B cell (primary cell): ENCODE measurements at regions not wholly inside any gene's neighbourhood (a gene's known extent, or its start where the extent isn't known, plus 50 kb on each side); places are given as distances from the start of the nearest gene placed in this dataset.

Experiments used
- ATAC-seq: fragments of 200-7000 bp; cut with Tn5 transposase; one replicate; pipeline ENCODE4 v1.10.0; 2021; ENCODE audit warnings: low read depth, mild to moderate bottlenecking, moderate number of reproducible peaks, moderate library complexity
- CTCF ChIA-PET: fragments of 350-600 bp; sonication (Branson Sonifier 250); formaldehyde crosslinking; loops from one replicate; lab custom pipeline; 2021; ENCODE audit warnings: antibody characterized with exemption, inconsistent platforms; lab: Charles Lee
- POLR2A ChIA-PET: fragments of 350-600 bp; sonication (Branson Sonifier 250); formaldehyde crosslinking; loops from one replicate; lab custom pipeline; 2021; ENCODE audit warnings: antibody characterized with exemption; lab: Charles Lee
- DNase-seq: peaks from one replicate; pipeline ENCODE4 v3.0.0; 2013
- H2AFZ ChIP-seq: 2 replicates; pipeline ENCODE4 v1.6.1; 2012; ENCODE audit warnings: mild to moderate bottlenecking, low read depth, low read length; ENCODE audit not compliant: insufficient read depth, poor library complexity, severe bottlenecking
- H3K27ac ChIP-seq, 2 donors: 1 replicate in 1 of 2; 2 replicates in 1 of 2; pipeline ENCODE4 v1.5.1; 2012 to 2013; ENCODE audit warnings: low read length in 2 of 2, mild to moderate bottlenecking in 2 of 2, moderate library complexity in 1 of 2
- H3K27me3 ChIP-seq, 4 experiments: fragments of 200-600 bp in 1 of 4; sonication (generic) in 1 of 4; replicated peaks in 1 of 4; 1 replicate in 2 of 4; 2 replicates in 2 of 4; pipeline versions ENCODE4 v1.6.1 to v1.7.0; 2013 to 2016; ENCODE audit warnings: low read length in 3 of 4, mild to moderate bottlenecking in 2 of 4, mixed read lengths in 1 of 4, moderate library complexity in 1 of 4; ENCODE audit not compliant: insufficient read depth in 4 of 4, control insufficient read depth in 3 of 4; ENCODE audit errors: control extremely low read depth in 1 of 4
- H3K36me3 ChIP-seq, 2 experiments: replicated peaks in 1 of 2; 1 replicate in 1 of 2; 2 replicates in 1 of 2; pipeline versions ENCODE4 v1.6.1 to v1.7.1; 2013; ENCODE audit warnings: low read length in 1 of 2; ENCODE audit not compliant: insufficient read depth in 2 of 2, control insufficient read depth in 1 of 2; ENCODE audit errors: control extremely low read depth in 1 of 2, extremely low read depth in 1 of 2
- H3K4me1 ChIP-seq, 2 donors: fragments of 200-600 bp in 1 of 2; sonication (generic) in 1 of 2; 1 replicate in 1 of 2; 2 replicates in 1 of 2; pipeline versions ENCODE4 v1.5.1 to v1.6.1; 2013 to 2017; ENCODE audit warnings: low read length in 2 of 2; ENCODE audit not compliant: control insufficient read depth in 2 of 2, insufficient read depth in 2 of 2
- H3K4me2 ChIP-seq: replicated peaks from 2 replicates; pipeline ENCODE3; 2012; ENCODE audit warnings: mild to moderate bottlenecking, low read depth, low read length; ENCODE audit not compliant: poor library complexity, severe bottlenecking
- H3K4me3 ChIP-seq, 5 experiments: fragments of 200-600 bp in 1 of 5; sonication (generic) in 1 of 5; 1 replicate in 3 of 5; 2 replicates in 2 of 5; pipeline versions ENCODE4 v1.5.1 to v1.7.0; 2011 to 2016; ENCODE audit warnings: low read length in 4 of 5, mild to moderate bottlenecking in 4 of 5, low read depth in 2 of 5, control low read depth in 1 of 5, moderate library complexity in 1 of 5; ENCODE audit not compliant: insufficient read depth in 1 of 5; ENCODE audit errors: control extremely low read depth in 1 of 5, extremely low read depth in 1 of 5
- H3K79me2 ChIP-seq: fragments of 200-600 bp; sonication (generic); one replicate; pipeline ENCODE4 v1.6.0; 2016; ENCODE audit warnings: low read length; ENCODE audit not compliant: control insufficient read depth, insufficient read depth
- H3K9ac ChIP-seq: fragments of 200-600 bp; sonication (generic); 2 replicates; pipeline ENCODE4 v1.6.1; 2017; ENCODE audit warnings: mild to moderate bottlenecking, low read length, moderate library complexity
- H3K9me3 ChIP-seq, 3 donors: one replicate each; pipeline versions ENCODE4 v1.6.1 to v1.7.1; 2013; ENCODE audit warnings: low read length in 2 of 3; ENCODE audit not compliant: control insufficient read depth in 2 of 3, insufficient read depth in 1 of 3; ENCODE audit errors: control extremely low read depth in 1 of 3
- H4K20me1 ChIP-seq: 2 replicates; pipeline ENCODE4 v1.6.0; 2012; ENCODE audit warnings: mild to moderate bottlenecking, low read length; ENCODE audit not compliant: insufficient read depth, control insufficient read depth, poor library complexity, severe bottlenecking
- H3K27ac Mint-ChIP-seq: one replicate; pipeline ENCODE4 v1.8.0; 2021; ENCODE audit warnings: mixed read lengths
- H3K27me3 Mint-ChIP-seq: one replicate; pipeline ENCODE4 v1.8.0; 2021; ENCODE audit warnings: mixed read lengths
- H3K4me1 Mint-ChIP-seq: one replicate; pipeline ENCODE4 v1.8.0; 2021; ENCODE audit warnings: mixed read lengths
- H3K4me3 Mint-ChIP-seq: one replicate; pipeline ENCODE4 v1.8.0; 2021; ENCODE audit warnings: mixed read lengths
- H3K9me3 Mint-ChIP-seq: one replicate; pipeline ENCODE4 v1.8.0; 2022; ENCODE audit warnings: mixed read lengths; ENCODE audit not compliant: insufficient read depth
- CTCF ChIP-seq: fragments of 200-600 bp; IDR thresholded peaks from one replicate; pipeline ENCODE4 v1.8.0; 2022; ENCODE audit warnings: antibody characterized with exemption, mild to moderate bottlenecking
- EZH2 ChIP-seq: IDR thresholded peaks from 2 replicates; pipeline ENCODE4 v1.6.1; 2012; ENCODE audit warnings: borderline replicate concordance, low read depth, mild to moderate bottlenecking, moderate library complexity, low read length; ENCODE audit not compliant: insufficient read depth, poor library complexity, severe bottlenecking
- WGBS: methylation state at CpG from one replicate; pipeline ENCODE4 v1.1.5; 2013; ENCODE audit warnings: missing lambda C conversion rate; ENCODE audit not compliant: insufficient coverage; 5-methylcytosine and 5-hydroxymethylcytosine counted together
- intact Hi-C: fragments of 100-400 bp; cut with micrococcal nuclease; formaldehyde crosslinking; loops from one replicate; pipeline ENCODE4 v1.10.0; 2022

DNA sequence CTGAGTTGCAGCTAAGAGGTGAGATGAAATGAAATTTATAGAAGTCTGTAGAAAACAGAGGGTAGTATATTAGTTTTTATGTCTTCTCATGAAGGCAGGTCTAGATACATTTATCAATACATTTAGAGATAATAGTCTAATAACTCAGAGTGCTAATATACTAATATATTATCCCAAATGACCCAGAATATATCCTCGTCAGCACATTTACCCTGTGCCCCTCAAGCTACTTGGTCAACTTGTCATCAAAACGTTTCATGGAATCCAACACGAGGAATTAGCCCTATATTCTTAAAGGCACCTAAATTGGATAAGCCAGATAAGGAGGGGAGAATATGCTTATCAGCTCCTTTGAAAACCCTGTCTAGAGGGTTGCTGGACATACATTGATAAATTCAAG, 415.1 kb upstream of the LRRTM1 start:
- no peaks in the 10 kb centered on the region for H3K27me3 Mint-ChIP-seq
- Histone ChIP-seq H4K20me1 (no peaks in the 10 kb centered on the region), H3K27ac (no peak overlapping the region), H3K9me3 (peaks cover 0 to 4% (median 1%) of the 10 kb centered on the region in 3 donors), H2AFZ (no peak overlapping the region), H3K36me3 (no peaks in the 10 kb centered on the region), H3K9ac (no peak overlapping the region), H3K4me1 (no peaks in the 10 kb centered on the region), H3K27me3 (no peaks in the 10 kb centered on the region), H3K4me2 (no peak overlapping the region), H3K4me3 (no peak overlapping the region), H3K79me2 (no peaks in the 10 kb centered on the region)
- intact Hi-C loops: no loop called here
- WGBS: no CpG with 5 or more reads among the region's 3 CpGs
- no peak overlapping the region for H3K27ac Mint-ChIP-seq
- POLR2A ChIA-PET: no interaction called here
- ATAC-seq (no peak), DNase-seq (no peak)
- TF ChIP-seq EZH2 (no peak), CTCF (no peak)
- no peaks in the 10 kb centered on the region for H3K4me1 Mint-ChIP-seq
- no peak overlapping the region for H3K4me3 Mint-ChIP-seq
- peaks cover 5% of the 10 kb centered on the region for H3K9me3 Mint-ChIP-seq
- CTCF ChIA-PET: no interaction called here

GRCh38 chr2:80715433-80715832, 410.9 kb upstream of the LRRTM1 start:
- Mint-ChIP-seq H3K27me3 (no peaks in the 10 kb centered on the region), H3K4me3 (no peak overlapping the region), H3K4me1 (no peaks in the 10 kb centered on the region), H3K9me3 (no peaks in the 10 kb centered on the region), H3K27ac (no peak overlapping the region)
- no peak overlapping the region for H3K9ac ChIP-seq
- no peak overlapping the region for H2AFZ ChIP-seq
- ATAC-seq: no peak
- H4K20me1 ChIP-seq: no peaks in the 10 kb centered on the region
- WGBS: 100% methylated on average over 1 of the region's 1 CpG
- H3K4me2 ChIP-seq: no peak overlapping the region
- TF ChIP-seq CTCF: no peak
- TF ChIP-seq EZH2: no peak
- intact Hi-C loops: no loop called here
- H3K27ac ChIP-seq: no peak overlapping the region
- no peaks in the 10 kb centered on the region for H3K4me1 ChIP-seq
- POLR2A ChIA-PET: no interaction called here
- no peaks in the 10 kb centered on the region for H3K27me3 ChIP-seq
- no peak overlapping the region for H3K4me3 ChIP-seq
- no peaks in the 10 kb centered on the region for H3K36me3 ChIP-seq
- DNase-seq: no peak
- CTCF ChIA-PET: no interaction called here
- peaks cover 0 to 4% (median 2%) of the 10 kb centered on the region in 3 donors for H3K9me3 ChIP-seq
- H3K79me2 ChIP-seq: no peaks in the 10 kb centered on the region
